Smooth muscle cell (in vitro differentiated cells): ENCODE measurements at regions not wholly inside any gene's neighbourhood (a gene's known extent, or its start where the extent isn't known, plus 50 kb on each side); places are given as distances from the start of the nearest gene placed in this dataset.

Experiments
- DNase-seq: peaks from one replicate; lab custom pipeline; 2025; ENCODE audit not compliant: unreplicated experiment; lab: John Stamatoyannopoulos, UW
- H2AFZ ChIP-seq: fragments of 200-600 bp; sonication (generic); 2 replicates; pipeline ENCODE4 v1.6.0; 2016; ENCODE audit warnings: antibody characterized with exemption, low read depth, mild to moderate bottlenecking
- H3F3A ChIP-seq: fragments of 200-600 bp; sonication (generic); 2 replicates; pipeline ENCODE4 v1.6.0; 2017; ENCODE audit warnings: antibody characterized with exemption, low read depth
- H3K27ac ChIP-seq: fragments of 200-600 bp; sonication (generic); 2 replicates; pipeline ENCODE4 v1.5.1; 2016; ENCODE audit warnings: low read depth, mild to moderate bottlenecking
- H3K27me3 ChIP-seq: fragments of 200-600 bp; sonication (generic); 2 replicates; pipeline ENCODE4 v1.6.1; 2016; ENCODE audit warnings: low read depth, mild to moderate bottlenecking
- H3K36me3 ChIP-seq: fragments of 200-600 bp; sonication (generic); 2 replicates; pipeline ENCODE4 v1.5.1; 2016; ENCODE audit warnings: low read depth
- H3K4me1 ChIP-seq: fragments of 200-600 bp; sonication (generic); 2 replicates; pipeline ENCODE4 v1.5.1; 2016; ENCODE audit warnings: low read depth
- H3K4me2 ChIP-seq: fragments of 200-600 bp; sonication (generic); 2 replicates; pipeline ENCODE4 v1.6.0; 2016; ENCODE audit warnings: mild to moderate bottlenecking
- H3K4me3 ChIP-seq: fragments of 200-600 bp; sonication (generic); 2 replicates; pipeline ENCODE4 v1.5.1; 2016; ENCODE audit warnings: mild to moderate bottlenecking
- H3K79me2 ChIP-seq: fragments of 200-600 bp; sonication (generic); 2 replicates; pipeline ENCODE4 v1.6.0; 2016; ENCODE audit warnings: low read depth, mild to moderate bottlenecking
- H3K9ac ChIP-seq: fragments of 200-600 bp; sonication (generic); 2 replicates; pipeline ENCODE4 v1.6.0; 2016; ENCODE audit warnings: low read depth
- H3K9me3 ChIP-seq: fragments of 200-600 bp; sonication (generic); replicated peaks from 2 replicates; pipeline ENCODE4 v1.5.1; 2016; ENCODE audit warnings: low read depth
- H4K20me1 ChIP-seq: fragments of 200-600 bp; sonication (generic); 2 replicates; pipeline ENCODE4 v1.6.0; 2016; ENCODE audit warnings: low read depth
- CTCF ChIP-seq: fragments of 200-600 bp; sonication (generic); IDR thresholded peaks from 2 replicates; pipeline ENCODE4 v1.5.1; 2017; ENCODE audit warnings: borderline replicate concordance, mild to moderate bottlenecking, antibody characterized with exemption; ENCODE audit not compliant: insufficient read depth, poor library complexity, severe bottlenecking
- WGBS: methylation state at CpG from one replicate; pipeline ENCODE4 v1.1.7; 2016; ENCODE audit warnings: low lambda C conversion rate; 5-methylcytosine and 5-hydroxymethylcytosine counted together

GRCh38 chr1:5424802-5425703 lies 567.2 kb downstream of the NPHP4 start:
- Histone ChIP-seq H3K27me3 (peaks cover 29% of the 10 kb centered on the region), H3K4me2 (no peak overlapping the region), H4K20me1 (no peaks in the 10 kb centered on the region), H3K4me1 (peaks cover 15% of the 10 kb centered on the region), H3K79me2 (no peaks in the 10 kb centered on the region), H2AFZ (no peak overlapping the region), H3K36me3 (no peaks in the 10 kb centered on the region), H3K9me3 (no peaks in the 10 kb centered on the region), H3K27ac (no peak overlapping the region), H3K4me3 (no peak overlapping the region), H3K9ac (no peak overlapping the region), H3F3A (no peaks in the 10 kb centered on the region)
- 7% methylated on average over 19 of the region's 19 CpGs for WGBS
- DNase-seq: no peak
- TF ChIP-seq CTCF: no peak

DNA sequence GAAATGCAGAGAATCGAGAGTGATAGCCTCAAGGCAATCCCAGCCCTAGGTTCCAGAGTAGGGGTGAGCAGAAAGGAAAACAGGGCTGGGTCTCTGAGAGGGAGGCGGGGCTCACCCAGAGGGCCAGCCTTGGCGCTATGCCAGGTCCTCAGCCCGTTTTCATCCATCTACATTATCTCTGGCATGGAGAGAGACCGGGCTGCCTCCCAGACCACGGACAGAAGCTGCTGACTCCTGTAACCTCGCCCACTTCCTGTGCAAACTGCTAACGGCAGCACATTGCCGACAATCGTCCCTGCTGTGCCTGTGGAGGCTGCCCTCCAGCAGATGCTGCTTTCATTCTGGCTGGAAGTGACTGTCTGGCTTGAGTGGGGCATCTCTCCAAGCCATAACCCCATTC lies 569.1 kb downstream of the NPHP4 start:
- Histone ChIP-seq H4K20me1 (no peaks in the 10 kb centered on the region), H3K9ac (no peak overlapping the region), H3K9me3 (no peaks in the 10 kb centered on the region), H3K4me3 (no peak overlapping the region), H3K27me3 (peaks cover 29% of the 10 kb centered on the region), H3K4me2 (no peak overlapping the region), H3K4me1 (peaks cover 15% of the 10 kb centered on the region), H3F3A (no peaks in the 10 kb centered on the region), H2AFZ (no peak overlapping the region), H3K79me2 (no peaks in the 10 kb centered on the region), H3K27ac (no peak overlapping the region), H3K36me3 (no peaks in the 10 kb centered on the region)
- WGBS: 35% methylated on average over 10 of the region's 10 CpGs
- no peak for TF ChIP-seq CTCF
- no peak for DNase-seq

- Histone ChIP-seq H3K9me3 (no peaks in the 10 kb centered on the region), H3K27ac (no peak overlapping the region), H3K4me1 (peaks cover 3% of the 10 kb centered on the region), H3K79me2 (no peaks in the 10 kb centered on the region), H3K27me3 (peaks cover 13% of the 10 kb centered on the region), H4K20me1 (no peaks in the 10 kb centered on the region), H2AFZ (no peak overlapping the region), H3F3A (no peaks in the 10 kb centered on the region), H3K4me2 (no peak overlapping the region), H3K36me3 (no peaks in the 10 kb centered on the region), H3K9ac (no peak overlapping the region), H3K4me3 (no peak overlapping the region)
- TF ChIP-seq CTCF: no peak
- no peak for DNase-seq
- 86% methylated on average over 4 of the region's 4 CpGs for WGBS
Measured at GRCh38 chr1:5419501-5419900, 572.7 kb downstream of the NPHP4 start.

- H3F3A ChIP-seq: no peaks in the 10 kb centered on the region
- no peak overlapping the region for H3K9ac ChIP-seq
- no peak overlapping the region for H3K4me2 ChIP-seq
- no peak for DNase-seq
- no peak overlapping the region for H3K27ac ChIP-seq
- 93% methylated on average over 2 of the region's 2 CpGs for WGBS
- H3K36me3 ChIP-seq: no peaks in the 10 kb centered on the region
- TF ChIP-seq CTCF: no peak
- H3K4me3 ChIP-seq: no peak overlapping the region
- no peaks in the 10 kb centered on the region for H3K9me3 ChIP-seq
- H3K27me3 ChIP-seq: no peaks in the 10 kb centered on the region
- H3K4me1 ChIP-seq: no peaks in the 10 kb centered on the region
- no peaks in the 10 kb centered on the region for H4K20me1 ChIP-seq
- H3K79me2 ChIP-seq: no peaks in the 10 kb centered on the region
- no peak overlapping the region for H2AFZ ChIP-seq
Measured at GRCh38 chr1:5416518-5416917, 575.7 kb downstream of the NPHP4 start.
